ENCODE measurements at regions not wholly inside any gene's neighbourhood (a gene's known extent, or its start where the extent isn't known, plus 50 kb on each side); places are given as distances from the start of the nearest gene placed in this dataset.

DNA sequence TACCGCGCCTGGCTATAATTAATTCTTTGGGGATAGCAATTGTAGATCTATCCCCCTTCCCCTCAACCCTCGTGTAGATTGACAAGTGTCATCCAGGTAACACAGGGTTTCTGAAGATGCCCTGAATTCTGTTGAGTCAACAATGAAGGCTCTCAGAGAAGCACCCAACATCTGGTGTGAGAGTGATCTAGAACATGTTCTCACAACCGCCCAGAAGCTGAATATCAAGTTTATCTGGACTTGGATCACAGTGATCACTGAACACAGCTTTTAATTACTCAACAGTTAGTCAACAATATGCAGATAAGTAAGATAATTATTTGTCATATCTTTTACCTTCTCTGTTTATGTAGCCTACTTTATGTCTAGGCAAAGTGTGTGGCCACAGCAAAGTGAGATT lies 204.2 kb upstream of the RGMB start:
- TF ChIP-seq, protein P1, sequence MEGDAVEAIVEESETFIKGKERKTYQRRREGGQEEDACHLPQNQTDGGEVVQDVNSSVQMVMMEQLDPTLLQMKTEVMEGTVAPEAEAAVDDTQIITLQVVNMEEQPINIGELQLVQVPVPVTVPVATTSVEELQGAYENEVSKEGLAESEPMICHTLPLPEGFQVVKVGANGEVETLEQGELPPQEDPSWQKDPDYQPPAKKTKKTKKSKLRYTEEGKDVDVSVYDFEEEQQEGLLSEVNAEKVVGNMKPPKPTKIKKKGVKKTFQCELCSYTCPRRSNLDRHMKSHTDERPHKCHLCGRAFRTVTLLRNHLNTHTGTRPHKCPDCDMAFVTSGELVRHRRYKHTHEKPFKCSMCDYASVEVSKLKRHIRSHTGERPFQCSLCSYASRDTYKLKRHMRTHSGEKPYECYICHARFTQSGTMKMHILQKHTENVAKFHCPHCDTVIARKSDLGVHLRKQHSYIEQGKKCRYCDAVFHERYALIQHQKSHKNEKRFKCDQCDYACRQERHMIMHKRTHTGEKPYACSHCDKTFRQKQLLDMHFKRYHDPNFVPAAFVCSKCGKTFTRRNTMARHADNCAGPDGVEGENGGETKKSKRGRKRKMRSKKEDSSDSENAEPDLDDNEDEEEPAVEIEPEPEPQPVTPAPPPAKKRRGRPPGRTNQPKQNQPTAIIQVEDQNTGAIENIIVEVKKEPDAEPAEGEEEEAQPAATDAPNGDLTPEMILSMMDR (IDR thresholded peaks at IDR 0.05; ENCODE audit: insufficient read depth, low read depth, low read length): no peak
- TF ChIP-seq EZH2 (IDR thresholded peaks at IDR 0.05; ENCODE audit: insufficient read depth, low read length): no peak
